Neuron (in vitro differentiated cells): ENCODE measurements at regions not wholly inside any gene's neighbourhood (a gene's known extent, or its start where the extent isn't known, plus 50 kb on each side); places are given as distances from the start of the nearest gene placed in this dataset.
A peak's percentile ranks its signal among the peaks of the same experiment; 100 is the strongest.

ENCODE experiments used
- H2AFZ ChIP-seq: one replicate; pipeline ENCODE4 v1.6.1; 2013; ENCODE audit warnings: low read depth, mild to moderate bottlenecking, inconsistent platforms, low read length, moderate library complexity
- H3K27me3 ChIP-seq: one replicate; pipeline ENCODE4 v1.6.1; 2013; ENCODE audit warnings: low read length; ENCODE audit not compliant: insufficient read depth
- H3K36me3 ChIP-seq: one replicate; pipeline ENCODE4 v1.6.1; 2013; ENCODE audit warnings: low read length; ENCODE audit not compliant: insufficient read depth
- H3K4me1 ChIP-seq: one replicate; pipeline ENCODE4 v1.6.1; 2013; ENCODE audit warnings: low read length; ENCODE audit not compliant: insufficient read depth
- H3K4me3 ChIP-seq: 2 replicates; pipeline ENCODE4 v1.5.1; 2013; ENCODE audit warnings: mild to moderate bottlenecking, low read length, moderate library complexity
- H3K9me3 ChIP-seq: one replicate; pipeline ENCODE4 v1.6.1; 2013; ENCODE audit warnings: low read length

DNA sequence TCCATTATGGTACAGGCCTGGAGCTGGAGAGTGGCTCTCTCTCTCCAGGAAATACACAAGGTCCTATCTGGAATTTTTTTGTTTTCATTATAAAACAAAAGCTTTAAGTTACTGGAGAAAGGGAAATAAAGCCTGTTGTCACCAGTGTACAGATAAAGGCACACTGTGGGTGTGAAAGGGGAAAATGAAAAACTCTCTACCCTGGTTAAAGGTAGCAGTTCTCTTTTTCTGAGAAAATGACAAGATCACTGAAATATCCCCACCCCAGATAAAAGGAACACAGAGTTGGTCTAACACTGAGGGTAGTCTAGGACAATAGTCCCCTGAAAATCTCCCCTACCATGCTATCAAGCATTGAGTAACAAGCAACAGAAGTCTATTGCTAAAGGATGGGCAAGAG lies 438.7 kb downstream of the MBD2 start:
- Histone ChIP-seq H3K9me3 (no peaks in the 10 kb centered on the region), H3K4me1 (no peaks in the 10 kb centered on the region), H3K27me3 (no peaks in the 10 kb centered on the region), H3K36me3 (no peaks in the 10 kb centered on the region), H3K4me3 (no peak overlapping the region), H2AFZ (peak overlapping the region; percentile 5)

DNA sequence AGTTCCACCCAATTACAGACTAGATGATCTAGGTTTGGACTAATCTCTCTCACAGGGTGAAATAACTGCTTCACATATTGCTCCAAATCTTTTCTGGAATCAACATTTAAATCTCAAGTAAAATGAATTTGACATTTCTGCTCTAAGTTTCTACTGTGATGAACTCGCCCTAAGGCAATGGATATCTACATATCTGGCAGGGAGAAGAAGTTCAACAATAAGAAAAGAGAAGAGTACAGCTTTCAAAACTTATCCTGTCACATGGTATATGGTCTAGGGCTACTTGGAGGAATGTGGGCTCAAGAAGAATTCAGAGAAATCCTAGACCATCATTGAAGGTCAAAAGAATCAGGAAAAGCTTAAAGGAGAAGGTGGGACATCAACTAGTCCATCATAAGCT lies 440.2 kb downstream of the MBD2 start:
- Histone ChIP-seq H3K4me3 (no peak overlapping the region), H3K9me3 (no peaks in the 10 kb centered on the region), H2AFZ (no peak overlapping the region), H3K27me3 (no peaks in the 10 kb centered on the region), H3K4me1 (no peaks in the 10 kb centered on the region), H3K36me3 (no peaks in the 10 kb centered on the region)

DNA sequence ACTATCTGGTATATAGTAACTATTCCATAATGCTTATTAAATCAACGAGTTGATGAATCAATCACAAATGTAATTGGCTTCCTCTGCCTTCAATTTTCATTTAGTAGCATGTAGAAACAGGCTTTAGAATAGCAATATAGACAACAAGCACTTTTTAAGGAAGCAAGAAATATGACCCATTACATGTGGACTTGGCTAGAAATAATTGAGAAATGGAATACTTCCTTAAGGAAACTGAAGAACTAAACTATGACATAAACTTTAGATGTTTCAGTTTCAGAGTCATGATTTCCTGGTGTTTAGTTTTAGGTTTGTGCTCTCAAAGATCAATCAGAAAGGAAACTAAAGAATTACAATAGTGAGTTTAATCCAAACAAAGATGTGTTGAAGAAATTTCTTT lies 443.8 kb downstream of the MBD2 start:
- H3K4me1 ChIP-seq, result no peaks in the 10 kb centered on the region
- no peaks in the 10 kb centered on the region for H3K27me3 ChIP-seq
- no peaks in the 10 kb centered on the region for H3K36me3 ChIP-seq
- H3K9me3 ChIP-seq, result no peaks in the 10 kb centered on the region
- H2AFZ ChIP-seq, result no peak overlapping the region
- H3K4me3 ChIP-seq, result no peak overlapping the region

DNA sequence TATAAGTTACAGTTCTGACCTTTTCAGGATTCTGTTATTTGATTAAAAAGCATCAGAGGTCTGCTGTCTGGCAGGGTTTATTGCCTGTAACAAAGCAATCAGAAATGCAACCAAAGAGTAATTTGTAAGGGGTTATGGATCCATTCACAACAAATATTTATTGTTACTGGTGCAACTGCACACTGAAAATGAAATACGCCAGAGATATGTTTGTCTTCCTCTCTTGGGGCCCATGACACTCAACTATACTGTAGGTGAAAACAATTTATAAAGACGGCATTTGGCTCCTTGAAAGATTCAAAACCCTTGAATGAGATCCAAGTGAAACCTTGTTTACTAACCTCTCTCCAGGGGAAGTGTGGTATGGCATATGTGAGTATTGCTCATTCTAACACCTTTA lies 452.2 kb downstream of the MBD2 start:
- Histone ChIP-seq H3K9me3 (no peaks in the 10 kb centered on the region), H3K4me1 (no peaks in the 10 kb centered on the region), H3K27me3 (no peaks in the 10 kb centered on the region), H2AFZ (no peak overlapping the region), H3K36me3 (no peaks in the 10 kb centered on the region), H3K4me3 (no peak overlapping the region)

DNA sequence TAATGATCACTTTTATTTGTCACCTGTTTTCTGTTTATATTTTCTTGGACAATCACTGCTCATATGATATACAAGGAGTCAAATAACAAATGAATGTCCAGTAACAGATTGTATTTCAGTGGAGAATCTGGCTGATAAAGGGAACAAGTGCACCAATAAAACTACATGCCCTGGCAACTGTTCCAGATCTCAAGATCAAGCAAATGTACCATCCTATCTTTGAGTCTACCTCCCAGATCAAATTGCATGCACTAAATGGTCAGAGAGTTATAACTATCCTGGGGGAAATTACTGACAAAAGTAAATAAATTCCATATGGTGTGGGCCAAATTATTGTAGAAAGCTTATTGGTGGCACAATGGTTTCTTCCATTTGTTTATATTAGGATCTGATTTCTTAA lies 452.8 kb downstream of the MBD2 start:
- no peaks in the 10 kb centered on the region for H3K36me3 ChIP-seq
- no peak overlapping the region for H3K4me3 ChIP-seq
- H3K9me3 ChIP-seq, result no peaks in the 10 kb centered on the region
- H2AFZ ChIP-seq, result no peak overlapping the region
- H3K4me1 ChIP-seq, result no peaks in the 10 kb centered on the region
- H3K27me3 ChIP-seq, result no peaks in the 10 kb centered on the region

DNA sequence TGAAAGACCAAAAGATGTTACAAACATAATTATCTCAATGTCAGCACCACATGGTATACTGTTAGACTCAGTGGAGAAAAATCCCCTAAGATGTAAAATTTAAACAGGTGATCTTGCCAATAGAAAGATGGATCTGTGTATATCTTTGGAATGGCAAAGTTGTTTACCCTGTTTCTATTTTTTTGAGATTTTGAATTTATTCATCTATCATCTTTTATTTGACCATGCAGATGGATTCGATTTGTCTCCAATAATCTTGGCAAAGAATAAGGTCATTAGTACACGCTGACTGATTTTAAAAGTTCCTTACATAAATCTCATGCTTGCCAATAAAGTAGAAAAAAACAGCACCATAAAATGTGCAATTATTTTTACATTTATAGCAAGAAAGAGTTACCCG lies 459.3 kb downstream of the MBD2 start:
- Histone ChIP-seq H3K9me3 (no peaks in the 10 kb centered on the region), H3K27me3 (no peaks in the 10 kb centered on the region), H3K4me3 (no peak overlapping the region), H3K4me1 (no peaks in the 10 kb centered on the region), H3K36me3 (no peaks in the 10 kb centered on the region), H2AFZ (no peak overlapping the region)

DNA sequence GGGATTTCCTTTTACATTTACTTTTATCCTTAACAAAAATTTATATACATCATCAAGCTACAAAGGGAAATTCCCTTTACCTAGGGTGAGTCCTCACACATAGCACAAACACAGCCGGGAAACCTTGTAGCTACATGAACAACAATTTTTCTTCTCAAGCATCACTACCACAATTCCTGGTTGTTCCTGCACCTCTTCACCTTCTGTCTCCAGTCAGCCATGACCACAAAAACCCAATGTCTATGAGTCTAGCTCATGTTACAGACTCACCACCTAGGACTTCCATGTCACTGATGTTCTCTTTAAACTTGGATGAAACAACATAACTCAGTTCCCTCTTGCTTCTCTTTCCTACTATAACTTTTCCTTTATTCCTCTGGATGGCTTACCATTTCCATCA lies 460.4 kb downstream of the MBD2 start:
- no peak overlapping the region for H3K4me3 ChIP-seq
- H3K9me3 ChIP-seq, result no peaks in the 10 kb centered on the region
- no peaks in the 10 kb centered on the region for H3K27me3 ChIP-seq
- H2AFZ ChIP-seq, result no peak overlapping the region
- no peaks in the 10 kb centered on the region for H3K4me1 ChIP-seq
- no peaks in the 10 kb centered on the region for H3K36me3 ChIP-seq

DNA sequence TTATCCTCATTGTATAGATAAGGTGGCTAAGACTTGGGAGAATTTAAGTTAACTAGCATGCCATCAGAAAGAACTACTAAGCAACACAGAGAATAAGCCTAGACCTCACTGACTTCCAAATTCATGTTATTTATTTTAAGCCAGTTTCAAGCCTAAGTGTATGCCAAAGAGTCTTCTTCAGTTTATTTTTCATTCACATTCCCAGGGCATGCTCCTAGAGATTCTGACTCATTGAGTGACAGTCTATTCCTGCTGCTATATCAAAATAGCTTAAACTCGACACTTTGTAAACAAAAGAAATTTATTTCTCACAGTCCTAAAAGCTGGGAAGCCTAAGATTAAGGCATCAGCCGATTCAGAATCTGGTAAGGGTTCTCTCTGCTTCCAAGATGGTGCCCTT lies 467.1 kb downstream of the MBD2 start:
- Histone ChIP-seq H3K4me3 (no peak overlapping the region), H3K27me3 (no peaks in the 10 kb centered on the region), H3K36me3 (no peaks in the 10 kb centered on the region), H2AFZ (no peak overlapping the region), H3K4me1 (peaks cover 18% of the 10 kb centered on the region), H3K9me3 (no peaks in the 10 kb centered on the region)

DNA sequence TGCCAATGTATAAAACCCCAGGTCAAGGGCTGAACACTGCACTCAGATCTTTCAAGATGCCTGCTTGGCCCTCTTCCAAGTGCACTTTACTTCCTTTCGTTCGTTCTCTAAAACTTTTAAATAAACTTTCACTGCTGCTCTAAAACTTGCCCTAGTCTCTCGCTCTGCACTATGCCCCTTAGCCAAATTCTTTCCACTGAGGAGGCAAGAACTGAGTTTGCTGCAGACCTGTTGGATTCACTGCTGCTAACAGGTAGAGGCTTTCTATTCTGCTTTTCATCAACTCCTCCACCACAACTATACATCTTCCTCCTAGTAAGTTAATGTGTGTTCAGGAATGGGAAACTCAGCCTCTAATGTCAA lies 467.9 kb downstream of the MBD2 start:
- peaks cover 18% of the 10 kb centered on the region for H3K4me1 ChIP-seq
- H2AFZ ChIP-seq, result no peak overlapping the region
- no peak overlapping the region for H3K4me3 ChIP-seq
- no peaks in the 10 kb centered on the region for H3K9me3 ChIP-seq
- H3K36me3 ChIP-seq, result no peaks in the 10 kb centered on the region
- no peaks in the 10 kb centered on the region for H3K27me3 ChIP-seq

DNA sequence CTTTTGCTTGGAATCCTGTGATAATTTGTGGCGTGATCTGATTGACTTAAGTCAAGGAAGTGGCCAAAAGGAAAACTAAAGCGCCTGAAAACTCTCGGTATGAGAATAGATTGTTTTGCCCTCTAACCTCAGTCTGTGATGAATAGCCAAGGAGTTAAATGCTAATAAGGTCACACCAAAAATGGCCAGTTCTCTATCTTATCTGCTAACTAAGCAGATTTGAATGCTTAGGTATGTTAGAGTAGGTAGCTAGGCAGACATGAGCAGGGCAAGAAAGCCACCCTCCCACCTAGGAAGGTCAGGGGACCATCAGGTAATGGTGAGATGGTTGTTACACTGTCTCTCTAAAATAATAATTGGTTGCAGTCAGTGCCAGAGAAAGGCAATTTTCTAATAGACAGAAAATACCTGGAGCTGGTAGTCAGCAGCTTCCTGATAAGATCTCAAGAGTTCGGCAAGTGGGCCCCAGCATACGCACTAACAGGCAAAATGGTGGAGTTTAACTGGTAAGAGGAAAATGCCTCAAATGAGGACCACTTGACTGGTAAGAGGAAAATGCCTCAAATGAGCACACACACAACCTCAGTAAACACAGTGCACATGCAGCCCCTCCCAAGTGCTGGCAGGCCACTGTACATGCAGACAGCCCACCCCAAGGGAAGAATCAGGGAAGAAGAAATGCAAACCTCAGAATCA lies 468.4 kb downstream of the MBD2 start:
- Histone ChIP-seq H3K36me3 (no peaks in the 10 kb centered on the region), H2AFZ (no peak overlapping the region), H3K27me3 (no peaks in the 10 kb centered on the region), H3K9me3 (no peaks in the 10 kb centered on the region), H3K4me3 (no peak overlapping the region), H3K4me1 (peaks cover 18% of the 10 kb centered on the region)

DNA sequence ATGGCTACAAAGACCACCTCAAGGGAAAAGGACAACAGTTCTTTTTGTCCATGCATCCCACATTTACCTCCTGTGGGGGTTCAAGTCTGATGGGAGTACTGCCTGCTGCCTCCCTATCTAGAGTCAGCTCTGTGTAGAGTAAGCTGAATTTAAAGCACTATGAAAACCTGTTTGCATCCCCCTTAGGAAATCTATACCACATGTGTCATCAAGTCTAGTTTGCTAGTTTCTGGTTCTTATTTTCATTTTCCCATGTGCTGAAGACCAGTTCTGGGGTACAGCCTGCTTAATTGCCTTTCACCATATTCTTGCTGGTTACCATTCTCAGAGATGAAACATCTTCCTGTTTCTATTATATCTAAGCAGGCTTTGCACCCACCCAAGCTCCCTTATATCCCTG lies 470.3 kb downstream of the MBD2 start:
- Histone ChIP-seq H3K4me3 (no peak overlapping the region), H2AFZ (peak overlapping the region; percentile 5), H3K9me3 (no peaks in the 10 kb centered on the region), H3K4me1 (peaks cover 18% of the 10 kb centered on the region), H3K36me3 (no peaks in the 10 kb centered on the region), H3K27me3 (no peaks in the 10 kb centered on the region)

DNA sequence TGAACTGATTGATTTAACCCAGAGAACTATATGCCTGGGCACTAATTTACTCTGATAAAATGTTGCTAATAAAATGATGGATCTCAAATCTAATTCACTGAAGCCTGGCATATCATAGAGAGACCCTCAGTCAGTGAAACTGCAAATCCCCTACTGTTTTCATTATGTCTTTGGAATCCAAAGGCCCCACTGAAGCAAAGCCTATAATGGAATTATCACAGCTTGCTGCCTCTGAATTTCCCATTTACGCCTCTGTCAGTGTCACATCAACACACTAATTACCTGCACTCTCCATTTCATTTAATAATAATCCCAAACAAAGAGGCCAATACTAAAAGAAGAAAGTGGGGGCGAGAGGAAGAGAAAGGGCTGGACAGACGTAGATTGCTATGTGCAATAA lies 470.9 kb downstream of the MBD2 start:
- no peaks in the 10 kb centered on the region for H3K9me3 ChIP-seq
- H3K4me1 ChIP-seq, result peaks cover 21% of the 10 kb centered on the region
- H3K4me3 ChIP-seq, result no peak overlapping the region
- no peaks in the 10 kb centered on the region for H3K27me3 ChIP-seq
- no peaks in the 10 kb centered on the region for H3K36me3 ChIP-seq
- H2AFZ ChIP-seq, result peak overlapping the region; percentile 5

DNA sequence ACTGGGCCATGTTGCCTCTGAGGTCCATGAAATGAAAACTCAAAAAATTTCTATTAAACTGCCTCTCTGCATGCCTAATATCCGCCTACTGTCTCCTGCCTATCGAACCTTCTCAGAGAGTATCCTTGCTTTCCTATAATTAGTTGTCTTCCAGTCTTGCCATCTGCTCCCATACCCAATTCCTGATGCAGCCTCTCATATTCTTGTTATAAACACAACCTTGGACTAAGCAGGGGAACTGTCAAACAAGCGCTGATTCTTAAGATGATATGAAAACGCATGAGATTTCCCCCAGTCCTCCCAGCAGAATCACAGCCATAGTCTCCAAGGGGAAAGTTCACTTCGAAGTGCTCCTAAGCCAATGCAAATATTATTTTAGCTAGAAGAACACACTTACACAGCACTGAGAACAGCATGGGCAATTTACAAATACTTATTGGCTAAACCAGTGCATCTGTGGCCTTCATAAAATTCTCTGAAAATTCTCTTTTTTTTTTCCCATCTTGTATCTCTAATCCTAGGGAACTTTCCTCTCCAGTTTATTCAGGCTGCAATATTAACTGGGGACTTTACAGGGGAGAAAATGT lies 471.6 kb downstream of the MBD2 start:
- no peak overlapping the region for H3K4me3 ChIP-seq
- no peaks in the 10 kb centered on the region for H3K36me3 ChIP-seq
- H3K4me1 ChIP-seq, result peaks cover 23% of the 10 kb centered on the region
- H2AFZ ChIP-seq, result no peak overlapping the region
- no peaks in the 10 kb centered on the region for H3K9me3 ChIP-seq
- H3K27me3 ChIP-seq, result no peaks in the 10 kb centered on the region

DNA sequence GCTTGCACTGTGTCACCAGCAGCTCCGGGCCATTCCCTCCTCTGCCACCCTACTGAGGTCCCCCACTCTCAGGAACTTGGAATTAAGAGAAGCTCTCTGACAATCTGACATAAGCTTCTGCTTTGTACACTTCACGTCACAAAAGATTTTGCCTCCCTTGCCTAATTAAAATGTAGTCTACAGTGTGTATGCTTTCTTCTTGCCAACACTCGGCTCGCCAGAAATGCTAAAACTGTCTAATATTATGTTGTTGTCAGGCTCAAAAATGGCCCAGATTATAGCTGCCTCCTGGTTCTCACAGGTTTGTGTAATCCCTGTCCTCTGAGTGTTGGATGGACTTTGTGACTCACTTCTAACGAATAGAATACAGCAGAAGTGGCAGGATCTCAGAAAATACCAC lies 474.7 kb downstream of the MBD2 start:
- H3K9me3 ChIP-seq, result no peaks in the 10 kb centered on the region
- H3K27me3 ChIP-seq, result no peaks in the 10 kb centered on the region
- no peaks in the 10 kb centered on the region for H3K36me3 ChIP-seq
- H3K4me1 ChIP-seq, result peaks cover 25% of the 10 kb centered on the region
- no peak overlapping the region for H2AFZ ChIP-seq
- no peak overlapping the region for H3K4me3 ChIP-seq
